OCI-LY1 (cell line): ENCODE measurements at regions not wholly inside any gene's neighbourhood (a gene's known extent, or its start where the extent isn't known, plus 50 kb on each side); places are given as distances from the start of the nearest gene placed in this dataset.
"Not testable (repeated sequence)": the region's sequence is repeated elsewhere in the genome, so short reads cannot be mapped to it uniquely, and the experiment has no call there.

Experiments used
- H2AFZ ChIP-seq: fragments of 200-600 bp; sonication (generic), shearing (Covaris generic); 2 replicates; pipeline ENCODE4 v1.6.0; 2014; ENCODE audit warnings: antibody characterized with exemption, mild to moderate bottlenecking, low read length
- H3F3A ChIP-seq: fragments of 200-600 bp; sonication (generic), shearing (Covaris generic); 2 replicates; pipeline ENCODE4 v1.6.0; 2014; ENCODE audit warnings: mild to moderate bottlenecking, antibody characterized with exemption, low read length, moderate library complexity; ENCODE audit not compliant: insufficient read depth
- H3K27ac ChIP-seq: fragments of 200-600 bp; sonication (generic); 2 replicates; pipeline ENCODE4 v1.5.1; 2014; ENCODE audit warnings: low read length, mixed run types, mild to moderate bottlenecking, low read depth; ENCODE audit not compliant: poor library complexity, severe bottlenecking
- H3K27me3 ChIP-seq: fragments of 200-600 bp; sonication (generic); 2 replicates; pipeline ENCODE4 v1.6.0; 2014; ENCODE audit warnings: antibody characterized with exemption, mild to moderate bottlenecking, low read length, moderate library complexity; ENCODE audit not compliant: insufficient read depth
- H3K36me3 ChIP-seq: fragments of 200-600 bp; sonication (generic); 2 replicates; pipeline ENCODE4 v1.6.1; 2014; ENCODE audit warnings: mild to moderate bottlenecking, antibody characterized with exemption, low read length, moderate library complexity, mixed read lengths; ENCODE audit not compliant: insufficient read depth
- H3K4me1 ChIP-seq: fragments of 200-600 bp; sonication (generic); 2 replicates; pipeline ENCODE4 v1.5.1; 2014; ENCODE audit warnings: mild to moderate bottlenecking, low read length, moderate library complexity; ENCODE audit not compliant: insufficient read depth, severe bottlenecking
- H3K4me2 ChIP-seq: fragments of 200-600 bp; sonication (generic), shearing (Covaris generic); 2 replicates; pipeline ENCODE4 v1.6.1; 2014; ENCODE audit warnings: low read length
- H3K4me3 ChIP-seq: fragments of 200-600 bp; sonication (generic); 2 replicates; pipeline ENCODE4 v1.5.1; 2014; ENCODE audit warnings: low read length, low read depth, mild to moderate bottlenecking, mixed read lengths; ENCODE audit not compliant: poor library complexity, severe bottlenecking
- H3K79me2 ChIP-seq: fragments of 200-600 bp; shearing (Covaris generic); 2 replicates; pipeline ENCODE4 v1.6.1; 2016; ENCODE audit warnings: mixed run types, low read length, mixed read lengths; ENCODE audit not compliant: insufficient read depth
- H3K9ac ChIP-seq: fragments of 200-600 bp; sonication (generic), shearing (Covaris generic); 2 replicates; pipeline ENCODE4 v1.6.1; 2014; ENCODE audit warnings: mild to moderate bottlenecking, low read length, mixed read lengths
- H3K9me2 ChIP-seq: fragments of 200-600 bp; sonication (generic), shearing (Covaris generic); 2 replicates; pipeline ENCODE4 v1.6.1; 2014; ENCODE audit warnings: low read depth, mild to moderate bottlenecking, low read length, mixed read lengths
- H3K9me3 ChIP-seq: fragments of 200-600 bp; shearing (Covaris generic); 2 replicates; pipeline ENCODE4 v1.6.1; 2014; ENCODE audit warnings: low read length, mixed read lengths
- H4K20me1 ChIP-seq: fragments of 200-600 bp; sonication (generic), shearing (Covaris generic); 2 replicates; pipeline ENCODE4 v1.6.0; 2016; ENCODE audit warnings: mild to moderate bottlenecking, low read length; ENCODE audit not compliant: insufficient read depth
- CTCF ChIP-seq: fragments of 200-600 bp; sonication (generic), shearing (Covaris generic); IDR thresholded peaks from 2 replicates; pipeline ENCODE4 v1.5.1; 2017; ENCODE audit warnings: mild to moderate bottlenecking, antibody characterized with exemption, low read length, moderate library complexity, mixed read lengths
- EZH2 ChIP-seq: fragments of 200-600 bp; sonication (generic), shearing (Covaris generic); IDR thresholded peaks from 2 replicates; pipeline ENCODE4 v1.8.0; 2017; ENCODE audit warnings: borderline replicate concordance, mixed run types, mild to moderate bottlenecking, antibody characterized with exemption, low read length, moderate library complexity, mixed read lengths

- H3K27ac ChIP-seq = no peak overlapping the region
- no peaks in the 10 kb centered on the region for H3K4me1 ChIP-seq
- TF ChIP-seq CTCF = no peak
- TF ChIP-seq EZH2 = no peak
- no peaks in the 10 kb centered on the region for H3K36me3 ChIP-seq
- H3K27me3 ChIP-seq = no peaks in the 10 kb centered on the region
- H3K9me3 ChIP-seq = no peaks in the 10 kb centered on the region
- H3K9me2 ChIP-seq = no peaks in the 10 kb centered on the region
- H3K4me2 ChIP-seq = no peak overlapping the region
- no peak overlapping the region for H3K4me3 ChIP-seq
- no peak overlapping the region for H3K9ac ChIP-seq
- H2AFZ ChIP-seq = no peak overlapping the region
- H4K20me1 ChIP-seq = no peaks in the 10 kb centered on the region
- H3K79me2 ChIP-seq = no peaks in the 10 kb centered on the region
- no peaks in the 10 kb centered on the region for H3F3A ChIP-seq
Observed at GRCh38 chr3:110506890-110507289, 564.7 kb upstream of the NECTIN3 start.

- not testable (repeated sequence) for H3K79me2 ChIP-seq, H3K9me2 ChIP-seq, H3K9me3 ChIP-seq, H4K20me1 ChIP-seq, H3F3A ChIP-seq, H3K4me1 ChIP-seq, H3K27me3 ChIP-seq, H3K4me2 ChIP-seq, H3K4me3 ChIP-seq, H3K27ac ChIP-seq, H3K36me3 ChIP-seq, H2AFZ ChIP-seq, H3K9ac ChIP-seq
Observed at GRCh38 chr3:110507570-110507969, 564.0 kb upstream of the NECTIN3 start.

GRCh38 chr3:110512961-110513360, 558.7 kb upstream of the NECTIN3 start:
- Histone ChIP-seq H4K20me1 (no peaks in the 10 kb centered on the region), H3K79me2 (no peaks in the 10 kb centered on the region), H3K4me3 (no peak overlapping the region), H3K9ac (no peak overlapping the region), H3K27ac (no peak overlapping the region), H3F3A (no peaks in the 10 kb centered on the region), H2AFZ (no peak overlapping the region), H3K36me3 (no peaks in the 10 kb centered on the region), H3K4me2 (no peak overlapping the region), H3K4me1 (no peaks in the 10 kb centered on the region), H3K27me3 (no peaks in the 10 kb centered on the region), H3K9me3 (no peaks in the 10 kb centered on the region), H3K9me2 (no peaks in the 10 kb centered on the region)
- TF ChIP-seq EZH2 (no peak), CTCF (no peak)

GRCh38 chr3:110518031-110518430, 553.6 kb upstream of the NECTIN3 start:
- Histone ChIP-seq H3K4me1 (no peaks in the 10 kb centered on the region), H3K9me2 (no peaks in the 10 kb centered on the region), H3K4me2 (no peak overlapping the region), H3F3A (no peaks in the 10 kb centered on the region), H3K79me2 (no peaks in the 10 kb centered on the region), H3K27me3 (no peaks in the 10 kb centered on the region), H3K36me3 (no peaks in the 10 kb centered on the region), H3K9me3 (no peaks in the 10 kb centered on the region), H4K20me1 (no peaks in the 10 kb centered on the region), H3K9ac (no peak overlapping the region), H3K27ac (no peak overlapping the region), H2AFZ (no peak overlapping the region), H3K4me3 (no peak overlapping the region)
- TF ChIP-seq EZH2 = no peak
